HG03139 (cell line): ENCODE measurements at regions not wholly inside any gene's neighbourhood (a gene's known extent, or its start where the extent isn't known, plus 50 kb on each side); places are given as distances from the start of the nearest gene placed in this dataset.
"Not testable (repeated sequence)": the region's sequence is repeated elsewhere in the genome, so short reads cannot be mapped to it uniquely, and the experiment has no call there.

ENCODE experiments used
- ATAC-seq: cut with Tn5 transposase; IDR thresholded peaks from one replicate; pipeline ENCODE4 v1.9.1; 2021; ENCODE audit not compliant: unreplicated experiment

DNA sequence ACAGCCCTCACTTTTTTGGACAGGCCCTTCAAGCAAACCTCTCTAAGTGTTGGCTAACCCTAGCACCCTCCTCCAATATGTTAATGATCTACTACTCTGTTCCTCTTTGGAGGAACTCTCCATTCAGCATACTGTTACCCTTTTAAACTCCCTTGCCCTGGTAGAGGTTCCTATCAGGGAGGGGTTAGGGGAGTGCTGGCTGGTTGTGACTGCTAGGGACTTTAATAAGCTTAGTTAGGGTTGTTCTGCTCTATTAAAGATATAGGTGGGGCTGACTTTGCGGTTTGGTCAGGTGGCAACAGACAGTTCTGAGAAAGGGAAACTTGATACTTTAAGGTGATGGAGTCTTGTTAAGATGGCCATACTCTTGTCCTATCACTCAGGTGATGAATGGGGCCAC is 301.5 kb upstream of the FBXO33 start:
- no peak for ATAC-seq

DNA sequence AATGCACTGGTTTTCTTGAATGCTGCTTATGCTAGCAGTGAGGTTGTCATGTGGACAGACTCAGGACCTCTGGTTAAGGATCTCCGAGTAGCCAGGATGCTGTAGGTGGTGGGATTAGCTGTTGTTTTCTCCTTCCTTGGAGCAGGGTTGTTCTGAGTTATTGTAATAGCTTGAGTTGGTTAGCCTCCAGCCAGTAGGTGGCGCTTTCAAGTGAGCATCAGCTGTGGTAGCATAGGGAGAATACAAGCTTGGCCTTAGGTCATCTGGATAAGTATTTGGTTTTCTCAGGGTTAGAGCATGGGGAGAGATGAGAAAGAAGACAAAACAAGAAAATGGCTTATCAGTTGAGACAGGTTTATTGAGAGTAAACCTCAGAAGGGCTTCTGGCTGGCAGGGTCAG is 299.7 kb upstream of the FBXO33 start:
- ATAC-seq = no peak

DNA sequence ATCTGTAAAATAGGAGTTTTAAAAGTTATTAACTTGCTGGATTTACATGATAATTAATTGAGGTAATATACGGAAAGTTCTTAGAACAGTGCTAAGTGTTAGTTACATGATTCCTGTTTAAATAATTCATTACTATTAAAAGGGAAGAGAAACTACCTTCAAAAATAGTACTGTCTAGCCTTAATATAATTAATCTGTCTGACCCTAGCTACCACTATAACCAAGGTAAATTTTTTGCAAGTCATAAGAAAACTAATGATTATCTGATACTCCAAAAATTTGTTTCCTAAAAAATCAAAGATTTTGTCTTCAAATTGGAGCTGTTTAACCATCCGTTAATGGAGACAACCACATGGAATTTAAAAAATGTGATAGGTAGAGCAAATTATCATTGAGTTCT is 294.3 kb upstream of the FBXO33 start:
- no peak for ATAC-seq

DNA sequence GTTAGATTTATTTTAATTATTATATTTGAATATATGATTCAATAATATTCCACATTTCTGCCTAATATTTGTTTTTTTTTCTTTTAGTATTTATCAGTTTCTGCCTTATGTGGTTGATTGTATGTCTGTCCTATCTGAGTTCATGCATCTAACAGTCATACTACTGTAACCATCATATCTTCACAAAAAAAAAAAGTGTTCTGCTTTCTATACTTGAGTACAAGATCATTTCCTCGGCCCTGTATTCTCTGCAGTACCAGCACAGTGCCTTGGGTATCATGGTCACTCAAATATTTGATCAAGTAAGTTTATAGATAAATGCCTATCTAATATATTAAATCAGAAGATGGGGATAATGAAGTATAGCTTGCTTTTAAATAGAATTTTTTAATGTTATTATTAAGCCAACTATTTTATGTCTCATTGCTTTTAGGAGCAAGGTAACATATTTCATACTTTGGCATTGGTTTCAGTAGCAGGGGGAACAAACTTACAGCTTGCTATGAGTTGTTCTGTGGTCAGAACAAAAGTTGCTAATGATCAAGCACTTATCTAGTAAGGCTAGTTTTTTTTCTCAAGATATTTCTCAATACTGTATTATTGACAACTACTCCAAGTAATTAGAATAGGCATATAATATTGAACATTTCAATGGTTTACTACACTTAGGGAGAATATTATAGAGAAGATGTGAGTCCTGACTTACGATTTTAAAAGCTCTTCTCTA is 290.5 kb upstream of the FBXO33 start:
- no peak for ATAC-seq

DNA sequence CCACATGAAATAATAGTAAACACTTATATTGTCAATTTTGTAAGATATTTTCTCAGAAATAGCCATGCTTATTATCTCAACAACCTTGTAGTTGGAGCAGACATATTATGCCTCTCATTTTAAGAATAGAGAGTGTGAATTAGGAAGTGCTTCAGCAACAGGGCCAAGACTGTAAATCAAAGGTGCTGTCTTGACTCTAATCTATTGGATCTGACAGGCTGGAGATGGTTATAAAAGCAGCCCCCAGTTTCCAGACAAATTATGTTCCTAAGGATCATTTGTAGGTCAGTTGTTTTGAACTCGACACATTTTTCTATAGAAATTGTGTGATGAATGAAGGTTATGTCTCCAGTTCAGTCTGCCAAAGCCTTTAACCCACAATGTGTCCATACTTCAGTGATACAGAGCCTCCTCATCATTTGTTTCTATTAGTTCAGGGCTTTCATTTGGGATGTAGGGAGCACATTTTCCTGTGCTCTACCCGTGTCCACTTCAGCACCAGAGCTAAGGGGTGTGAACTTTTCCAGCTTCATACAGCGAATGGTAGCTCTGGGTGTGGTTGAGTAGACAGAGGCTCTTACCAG is 284.8 kb upstream of the FBXO33 start:
- ATAC-seq = no peak

DNA sequence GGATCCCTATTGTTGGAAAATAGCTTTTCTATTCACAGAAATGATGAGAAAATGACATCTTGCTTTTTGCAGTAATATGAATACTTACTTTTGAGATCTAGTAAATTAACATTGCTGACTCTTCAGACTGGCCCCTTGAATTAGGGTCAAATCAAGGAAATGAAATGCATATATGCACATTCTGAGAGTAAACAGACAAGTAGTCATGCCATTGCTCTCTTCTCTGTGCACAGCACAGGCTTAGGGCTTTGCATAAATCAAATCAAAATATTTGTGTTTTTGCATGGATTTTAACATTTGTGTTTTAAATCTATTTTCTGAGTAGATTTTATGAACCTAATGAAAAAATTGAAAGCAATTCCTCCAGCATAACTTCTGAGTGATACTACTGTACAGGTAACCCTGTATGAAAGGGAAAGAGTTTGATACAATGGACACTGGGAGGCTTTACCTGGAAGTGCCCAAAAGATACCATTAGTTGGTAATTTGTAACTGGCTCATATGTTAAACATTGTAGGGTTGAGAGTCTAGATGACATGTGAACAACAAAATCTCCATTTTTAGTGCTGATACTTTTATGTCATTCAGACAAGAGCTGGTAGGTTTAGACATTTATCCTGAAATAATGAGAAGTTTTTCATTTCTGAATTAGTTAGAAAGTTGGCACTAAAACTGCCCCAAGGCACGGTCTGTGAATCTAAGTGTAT is 280.2 kb upstream of the FBXO33 start:
- no peak for ATAC-seq

DNA sequence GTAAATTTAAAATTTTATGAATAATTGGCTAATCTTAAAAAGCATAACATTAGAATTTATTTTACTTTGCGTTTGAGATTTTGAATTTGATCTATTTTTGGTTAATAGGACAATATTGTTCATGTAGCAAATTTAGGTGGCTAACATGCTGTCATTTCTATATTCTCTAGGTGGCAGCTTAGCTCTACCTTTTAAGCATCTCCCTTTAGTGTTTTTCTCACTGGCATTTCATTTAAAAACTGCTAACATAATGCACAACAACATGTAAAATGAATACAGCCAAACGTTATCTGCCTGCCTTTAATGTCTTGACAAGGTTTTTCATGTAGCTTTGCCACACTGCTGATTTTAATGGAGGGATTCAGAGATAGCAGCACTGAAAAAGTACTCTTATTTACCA is 272.4 kb upstream of the FBXO33 start:
- no peak for ATAC-seq

DNA sequence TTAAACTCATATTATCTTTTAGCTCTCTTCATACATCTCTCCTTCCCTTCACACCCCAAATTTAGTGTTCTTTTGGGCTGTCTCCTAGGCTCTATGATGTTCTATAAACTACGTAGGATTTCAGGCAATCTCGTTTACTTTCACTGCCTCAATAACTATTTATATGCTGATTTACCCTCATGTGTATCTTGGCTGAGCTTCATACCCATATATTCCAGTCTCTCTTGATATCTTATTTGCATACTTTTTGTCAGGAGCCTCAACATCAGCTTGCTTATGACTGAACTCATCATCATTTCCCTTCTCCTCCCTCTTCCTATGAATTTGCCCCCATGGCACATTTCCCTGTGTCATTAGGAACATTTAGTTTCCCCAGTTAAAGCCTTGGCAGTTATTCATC is 262.1 kb upstream of the FBXO33 start:
- ATAC-seq = no peak

DNA sequence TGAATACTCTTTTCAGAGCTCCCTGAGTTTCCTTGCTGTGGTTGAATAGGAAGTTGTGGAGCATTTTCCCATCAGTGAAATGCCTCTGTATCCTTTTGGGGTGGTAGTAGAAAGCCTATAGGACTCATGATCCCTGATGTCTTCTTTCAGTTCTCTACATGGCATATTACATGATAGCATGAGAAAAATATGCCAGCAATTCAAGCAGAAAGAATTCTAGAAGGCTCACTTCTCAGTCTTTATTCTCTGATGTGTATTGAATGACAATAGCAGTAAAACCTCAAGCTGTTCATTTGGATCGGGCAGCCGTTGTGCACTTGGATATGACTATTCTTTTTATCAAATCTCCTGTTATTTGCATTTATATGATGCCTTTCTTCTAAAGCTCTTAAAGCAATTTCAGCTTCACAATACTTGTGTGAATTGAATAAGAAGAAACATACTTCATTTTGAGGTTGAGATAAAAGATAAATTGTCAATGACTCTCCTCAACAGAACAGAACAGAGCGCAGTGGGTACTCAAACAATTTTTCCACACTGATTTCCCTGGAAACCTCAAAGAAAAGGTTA is 251.5 kb upstream of the FBXO33 start:
- no peak for ATAC-seq

DNA sequence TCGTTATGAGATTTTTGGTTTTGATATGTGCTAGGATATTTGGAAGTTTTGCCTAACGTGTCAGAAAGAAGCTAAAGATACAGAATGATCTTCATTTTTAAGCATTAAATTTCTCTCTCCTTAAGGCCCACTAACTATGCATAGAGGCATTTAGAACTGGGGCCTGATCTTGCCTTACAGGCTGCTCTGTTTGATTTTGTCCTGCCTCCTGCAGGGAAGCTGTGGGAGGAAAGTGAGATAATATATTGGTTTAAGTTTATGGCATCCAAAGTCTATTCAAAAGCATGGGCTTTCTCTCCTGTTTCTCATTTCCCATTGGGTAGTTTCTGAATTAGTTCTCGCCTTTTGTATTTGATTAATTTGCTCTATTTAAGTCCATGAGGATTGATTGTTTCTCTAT is 250.3 kb upstream of the FBXO33 start:
- no peak for ATAC-seq

DNA sequence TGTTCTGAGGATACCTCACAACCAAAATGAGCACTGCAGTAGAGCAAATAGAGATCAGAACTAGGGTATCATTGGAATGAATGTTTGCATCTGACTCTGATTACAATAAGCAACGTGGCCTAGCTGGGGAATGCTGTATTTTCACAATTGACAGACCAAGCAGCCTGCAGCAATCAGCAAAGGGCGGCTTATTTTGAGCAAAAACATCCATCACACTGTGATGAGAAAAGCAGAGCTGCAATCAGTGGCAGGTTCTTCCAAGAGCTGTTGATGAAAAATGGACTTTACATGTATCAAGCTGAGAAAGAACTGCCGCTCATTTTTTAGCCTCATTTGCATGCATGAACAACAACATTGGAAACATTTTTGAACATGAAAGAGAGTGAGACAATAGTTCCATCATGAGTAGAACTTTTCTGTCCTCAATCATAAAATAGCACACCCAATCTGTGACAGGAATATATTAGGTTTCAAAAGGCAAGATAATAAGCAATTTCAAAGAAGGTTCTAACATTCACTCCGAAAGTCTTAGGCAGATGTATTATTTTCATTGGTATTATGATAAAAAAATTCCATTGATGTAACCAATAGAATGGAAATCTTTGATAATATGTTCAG is 249.7 kb upstream of the FBXO33 start:
- no peak for ATAC-seq

DNA sequence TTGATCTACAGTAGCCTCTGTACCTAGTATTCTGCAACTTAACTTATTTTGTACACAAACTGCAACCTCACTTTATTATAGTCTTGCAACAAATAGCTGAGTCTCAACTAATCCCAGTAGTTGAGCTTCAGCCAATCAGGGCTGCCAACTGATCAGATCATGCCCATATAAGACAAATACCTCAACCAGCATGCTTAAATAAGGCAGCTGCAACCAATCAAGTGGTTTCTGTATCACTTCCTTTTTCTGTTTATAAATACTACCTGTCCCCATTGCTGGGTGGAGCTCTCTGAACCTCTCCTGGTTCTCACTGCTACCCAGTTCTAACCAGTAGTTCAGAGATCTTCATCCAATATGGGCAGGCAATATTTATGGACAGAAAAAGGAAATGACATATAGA is 248.5 kb upstream of the FBXO33 start:
- ATAC-seq = peak; percentile 75

DNA sequence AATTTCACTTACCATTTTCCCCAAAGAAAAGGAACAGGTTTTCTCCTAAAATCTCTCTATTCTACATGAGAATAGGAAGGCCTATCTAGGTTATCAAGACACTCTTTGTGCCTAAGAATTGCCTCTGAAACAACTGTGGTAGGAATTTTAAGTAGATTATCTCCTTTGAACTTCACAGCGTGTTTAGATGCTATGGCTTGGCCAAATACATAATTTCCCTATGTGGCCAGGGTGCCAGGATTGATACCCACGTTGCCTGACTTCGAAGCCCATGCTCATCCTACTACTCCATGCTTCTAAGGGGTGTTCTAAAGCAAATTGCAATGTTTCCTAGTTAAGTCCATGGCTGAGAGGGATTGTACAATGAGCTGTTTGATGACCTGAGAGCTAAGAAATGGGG is 241.5 kb upstream of the FBXO33 start:
- no peak for ATAC-seq

DNA sequence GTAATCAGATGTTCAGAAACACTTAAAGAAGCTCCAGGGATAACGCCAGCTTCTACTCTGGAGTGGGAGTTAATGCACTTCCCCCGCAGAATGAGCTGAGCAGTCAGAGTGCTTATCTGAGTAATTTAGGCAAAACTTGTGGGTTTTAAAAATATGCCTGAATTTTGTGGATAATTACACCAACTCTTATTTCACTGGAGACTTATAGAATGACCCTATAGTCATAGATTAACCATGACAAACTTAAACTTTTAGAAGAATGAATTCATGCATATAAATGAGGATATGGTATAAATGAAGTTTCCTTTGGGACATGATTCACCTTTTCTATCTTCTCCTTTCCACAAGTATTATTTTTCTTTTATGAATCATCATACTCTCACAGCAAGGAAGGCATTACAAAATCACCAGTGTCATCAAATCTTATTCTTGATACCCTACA is 241.1 kb upstream of the FBXO33 start:
- ATAC-seq = no peak

DNA sequence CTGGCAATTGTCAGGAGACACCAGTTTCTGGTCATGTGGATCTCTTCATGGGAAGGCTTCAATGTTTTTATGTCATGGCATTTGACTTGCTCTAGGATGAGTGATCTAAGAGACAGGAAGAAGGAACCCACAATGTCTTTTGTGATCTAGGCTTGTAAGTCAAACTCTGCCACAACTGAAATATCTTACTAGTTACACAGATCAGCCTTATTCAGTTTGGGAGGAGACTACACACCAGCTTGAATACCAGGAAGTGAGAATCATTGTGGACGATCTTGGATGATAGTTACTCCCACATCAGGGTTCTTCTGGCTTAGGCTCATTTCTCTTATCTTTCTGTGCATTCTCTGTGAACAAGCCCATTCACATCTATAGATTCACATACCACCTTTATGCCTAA is 236.2 kb upstream of the FBXO33 start:
- ATAC-seq = no peak

DNA sequence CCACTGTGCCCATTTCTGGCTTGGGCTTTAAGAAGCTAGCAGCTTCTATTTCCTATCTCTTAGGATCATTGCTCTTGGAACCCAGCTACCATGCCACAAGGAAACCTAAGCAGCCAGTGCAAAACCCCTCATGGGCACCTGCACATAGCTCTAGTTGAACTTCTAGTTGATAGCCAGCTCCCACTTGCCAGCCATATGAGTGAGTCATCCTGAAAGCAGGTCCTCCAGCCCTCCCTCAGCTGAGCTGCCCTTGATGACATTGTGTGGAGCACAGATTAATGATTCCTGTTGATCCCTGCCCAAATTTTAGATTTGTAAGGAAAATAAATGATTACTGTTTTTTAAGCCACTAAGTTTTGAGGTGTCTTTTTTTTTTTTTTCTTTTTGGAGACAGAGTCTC is 234.2 kb upstream of the FBXO33 start:
- ATAC-seq = no peak

DNA sequence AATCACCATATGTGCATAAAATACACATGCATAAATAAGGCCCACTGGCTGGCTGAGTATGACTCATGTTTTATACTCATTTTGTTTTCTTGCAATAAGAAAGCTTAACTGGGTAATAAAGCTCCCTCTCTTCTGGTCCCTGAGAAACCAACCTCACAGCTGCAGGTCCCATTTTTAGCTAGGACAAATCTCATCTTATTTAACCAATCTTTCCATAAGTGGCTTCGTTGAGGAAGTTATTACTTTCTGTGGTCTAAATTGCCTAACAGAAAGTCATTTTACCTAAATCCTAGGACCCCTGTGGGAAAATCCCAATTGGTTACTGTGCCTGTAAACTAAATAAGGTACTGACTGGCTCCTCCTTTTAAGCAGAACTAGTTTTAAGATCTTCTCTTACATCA is 232.8 kb upstream of the FBXO33 start:
- ATAC-seq = no peak

DNA sequence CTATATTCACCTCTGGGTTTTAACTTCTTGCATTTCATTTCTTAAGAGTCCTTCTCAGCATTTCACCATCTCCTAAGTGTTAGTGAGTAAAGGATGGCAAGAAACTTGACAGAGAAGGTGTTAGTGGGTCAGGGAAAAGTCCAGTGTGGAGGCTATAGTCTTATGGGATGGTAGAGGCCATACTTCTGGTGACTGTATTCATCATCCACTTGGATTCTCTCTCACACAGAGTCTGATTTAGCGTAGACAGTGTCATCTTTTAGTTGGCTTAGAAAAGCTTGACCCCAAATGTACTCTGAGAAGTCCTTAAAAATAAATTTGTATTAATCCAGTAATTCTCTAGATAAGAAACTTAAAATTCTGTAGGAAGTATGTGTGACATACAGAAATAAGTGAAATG is 232.4 kb upstream of the FBXO33 start:
- no peak for ATAC-seq

DNA sequence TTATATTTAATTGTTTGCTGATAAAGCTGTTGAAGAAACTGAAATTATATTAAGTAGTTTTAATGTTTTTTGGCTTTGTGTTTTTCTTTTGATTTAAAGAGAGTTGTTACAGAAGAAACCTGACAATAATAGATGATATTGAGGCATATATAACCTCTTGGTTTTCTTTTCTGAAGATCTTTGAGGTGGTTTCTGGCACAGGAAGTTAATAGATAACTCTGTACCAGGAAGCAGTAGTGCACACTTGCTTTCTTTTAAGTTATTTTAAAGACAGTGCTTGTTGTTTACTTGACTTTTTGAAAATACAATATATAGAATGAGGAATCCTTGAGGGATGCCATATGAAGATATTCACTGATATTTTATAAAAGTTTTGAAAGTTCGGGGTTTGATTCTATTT is 209.0 kb upstream of the FBXO33 start:
- ATAC-seq = peak; percentile 75

DNA sequence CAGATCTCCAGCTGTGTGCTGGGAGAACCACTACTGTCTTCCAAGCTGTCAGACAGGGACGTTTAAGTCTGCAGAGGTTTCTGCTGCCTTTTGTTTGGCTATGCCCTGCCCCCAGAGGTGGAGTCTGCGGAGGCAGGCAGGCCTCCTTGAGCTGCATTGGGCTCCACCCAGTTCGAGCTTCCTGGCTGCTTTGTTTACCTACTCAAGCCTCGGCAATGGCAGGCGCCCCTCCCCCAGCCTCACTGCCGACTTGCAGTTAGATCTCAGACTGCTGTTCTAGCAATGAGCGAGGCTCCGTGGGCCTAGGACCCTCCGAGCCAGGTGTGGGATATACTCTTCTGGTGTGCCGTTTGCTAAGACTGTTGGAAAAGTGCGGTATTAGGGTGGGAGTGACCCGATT is 206.8 kb upstream of the FBXO33 start:
- ATAC-seq = not testable (repeated sequence)

DNA sequence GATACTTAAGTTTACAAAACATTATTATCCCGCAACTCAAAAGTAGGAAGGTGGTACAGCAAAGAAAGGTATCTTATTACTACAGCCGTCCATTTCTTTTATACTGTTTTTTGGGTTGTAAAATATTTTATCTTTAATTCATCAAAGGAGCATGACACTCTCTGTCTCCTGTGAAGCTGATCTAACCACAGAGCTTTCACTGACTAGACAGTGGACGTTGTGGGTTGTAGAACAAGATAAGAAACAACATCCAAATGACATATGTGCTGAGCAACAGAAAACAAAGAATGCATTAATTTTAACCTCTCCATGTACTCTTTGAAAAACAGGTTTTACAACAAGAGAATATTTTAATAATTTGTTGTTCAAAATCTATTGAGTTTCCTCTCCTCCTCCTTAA is 195.9 kb upstream of the FBXO33 start:
- ATAC-seq = no peak
